DMS79 (cell line): ENCODE measurements at regions not wholly inside any gene's neighbourhood (a gene's known extent, or its start where the extent isn't known, plus 50 kb on each side); places are given as distances from the start of the nearest gene placed in this dataset.

Source experiments
- DNase-seq: peaks from one replicate; lab custom pipeline; 2025; lab: John Stamatoyannopoulos, UW

GRCh38 chr6:165820934-165821333, 157.9 kb upstream of the PDE10A start:
- DNase-seq: no peak

- DNase-seq: no peak
Measured at GRCh38 chr6:165820407-165820806, 157.4 kb upstream of the PDE10A start.

- DNase-seq: no peak
Measured at GRCh38 chr6:165819394-165819793, 156.4 kb upstream of the PDE10A start.

GRCh38 chr6:165818200-165818599, 155.2 kb upstream of the PDE10A start:
- DNase-seq: no peak

- DNase-seq: no peak
Measured at GRCh38 chr6:165817771-165818170, 154.7 kb upstream of the PDE10A start.

- no peak for DNase-seq
Measured at GRCh38 chr6:165817148-165817547, 154.1 kb upstream of the PDE10A start.

- no peak for DNase-seq
Measured at GRCh38 chr6:165814679-165815078, 151.6 kb upstream of the PDE10A start.

- DNase-seq: no peak
Measured at GRCh38 chr6:165811512-165811911, 148.5 kb upstream of the PDE10A start.

GRCh38 chr6:165808021-165808420, 145.0 kb upstream of the PDE10A start:
- no peak for DNase-seq

- DNase-seq: no peak
Measured at GRCh38 chr6:165807249-165807960, 144.4 kb upstream of the PDE10A start.

- DNase-seq: no peak
Measured at GRCh38 chr6:165806126-165806810, 143.2 kb upstream of the PDE10A start.

- DNase-seq: no peak
Measured at GRCh38 chr6:165805636-165806035, 142.6 kb upstream of the PDE10A start.

- DNase-seq: no peak
Measured at GRCh38 chr6:165805067-165805555, 142.1 kb upstream of the PDE10A start.

- no peak for DNase-seq
Measured at GRCh38 chr6:165804331-165805066, 141.5 kb upstream of the PDE10A start.

GRCh38 chr6:165800337-165800736, 137.3 kb upstream of the PDE10A start:
- no peak for DNase-seq

- DNase-seq: no peak
Measured at GRCh38 chr6:165799391-165800153, 136.5 kb upstream of the PDE10A start.

- DNase-seq: no peak
Measured at GRCh38 chr6:165798991-165799390, 135.9 kb upstream of the PDE10A start.

- no peak for DNase-seq
Measured at GRCh38 chr6:165794179-165794601, 131.1 kb upstream of the PDE10A start.

GRCh38 chr6:165793287-165793825, 130.3 kb upstream of the PDE10A start:
- no peak for DNase-seq

GRCh38 chr6:165791876-165792437, 128.9 kb upstream of the PDE10A start:
- DNase-seq: no peak

- DNase-seq: no peak
Measured at GRCh38 chr6:165791306-165791705, 128.3 kb upstream of the PDE10A start.
